Astrocyte (in vitro differentiated cells and primary cell): ENCODE measurements at regions not wholly inside any gene's neighbourhood (a gene's known extent, or its start where the extent isn't known, plus 50 kb on each side); places are given as distances from the start of the nearest gene placed in this dataset.

Experiments
- DNase-seq: peaks from one replicate; pipeline ENCODE4 v3.0.0-alpha.2; 2010; ENCODE audit warnings: low read depth
- FAIRE-seq: peaks from 2 replicates; lab custom pipeline; 2011; peaks lifted over from hg19 to GRCh38; lab: Jason Lieb, UNC
- H2AFZ ChIP-seq: 2 replicates; pipeline ENCODE4 v1.6.0; 2012; ENCODE audit warnings: low read depth, low read length, inconsistent platforms
- H3K27ac ChIP-seq: 2 replicates; pipeline ENCODE4 v1.5.1; 2011; ENCODE audit warnings: low read depth, low read length, inconsistent platforms
- H3K27me3 ChIP-seq: 2 replicates; pipeline ENCODE4 v1.6.0; 2011; ENCODE audit warnings: low read length, inconsistent platforms; ENCODE audit not compliant: insufficient read depth
- H3K36me3 ChIP-seq: 2 replicates; pipeline ENCODE4 v1.5.1; 2011; ENCODE audit warnings: low read length, inconsistent platforms; ENCODE audit not compliant: insufficient read depth
- H3K4me1 ChIP-seq: 2 replicates; pipeline ENCODE4 v1.5.1; 2011; ENCODE audit warnings: low read length, inconsistent platforms; ENCODE audit not compliant: insufficient read depth
- H3K4me2 ChIP-seq: 2 replicates; pipeline ENCODE4 v1.6.0; 2012; ENCODE audit warnings: low read length, inconsistent platforms
- H3K4me3 ChIP-seq: 2 replicates; pipeline ENCODE4 v1.5.1; 2011; ENCODE audit warnings: low read depth, mild to moderate bottlenecking, low read length, inconsistent platforms; ENCODE audit not compliant: insufficient read depth
- H3K79me2 ChIP-seq: 2 replicates; pipeline ENCODE4 v1.6.0; 2012; ENCODE audit warnings: mild to moderate bottlenecking, low read length, inconsistent platforms; ENCODE audit not compliant: insufficient read depth
- H3K9ac ChIP-seq: 2 replicates; pipeline ENCODE4 v1.6.0; 2012; ENCODE audit warnings: mild to moderate bottlenecking, low read length, inconsistent platforms
- H3K9me3 ChIP-seq: 2 replicates; pipeline ENCODE4 v1.5.1; 2012; ENCODE audit warnings: low read depth, mild to moderate bottlenecking, low read length, inconsistent platforms; ENCODE audit not compliant: insufficient read depth
- H4K20me1 ChIP-seq: 2 replicates; pipeline ENCODE4 v1.6.0; 2012; ENCODE audit warnings: low read length, inconsistent platforms; ENCODE audit not compliant: insufficient read depth
- H3K27ac Mint-ChIP-seq: one replicate; pipeline ENCODE4 v1.8.0; 2021; ENCODE audit warnings: mild to moderate bottlenecking, mixed read lengths; ENCODE audit not compliant: unreplicated experiment
- H3K27me3 Mint-ChIP-seq: one replicate; pipeline ENCODE4 v1.8.0; 2021; ENCODE audit warnings: low read depth, mixed read lengths; ENCODE audit not compliant: unreplicated experiment
- H3K36me3 Mint-ChIP-seq: one replicate; pipeline ENCODE4 v1.8.0; 2021; ENCODE audit warnings: low read depth, mixed read lengths; ENCODE audit not compliant: unreplicated experiment
- H3K4me1 Mint-ChIP-seq: one replicate; pipeline ENCODE4 v1.8.0; 2021; ENCODE audit warnings: low read depth, mixed read lengths; ENCODE audit not compliant: unreplicated experiment
- H3K4me3 Mint-ChIP-seq: one replicate; pipeline ENCODE4 v1.8.0; 2021; ENCODE audit warnings: mild to moderate bottlenecking, moderate library complexity, mixed read lengths; ENCODE audit not compliant: unreplicated experiment
- H3K9me3 Mint-ChIP-seq: one replicate; pipeline ENCODE4 v1.8.0; 2021; ENCODE audit warnings: mild to moderate bottlenecking, mixed read lengths; ENCODE audit not compliant: unreplicated experiment
- EZH2 ChIP-seq: IDR thresholded peaks from 2 replicates; pipeline ENCODE4 v1.6.1; 2012; ENCODE audit warnings: mild to moderate bottlenecking, low read length, inconsistent platforms; ENCODE audit not compliant: insufficient read depth
- TF ChIP-seq, protein P1 (sequence below): IDR thresholded peaks from 2 replicates; pipeline ENCODE4 v1.5.1; 2011; ENCODE audit warnings: low read depth, mild to moderate bottlenecking, inconsistent platforms, low read length, moderate library complexity; ENCODE audit not compliant: insufficient read depth

DNA sequence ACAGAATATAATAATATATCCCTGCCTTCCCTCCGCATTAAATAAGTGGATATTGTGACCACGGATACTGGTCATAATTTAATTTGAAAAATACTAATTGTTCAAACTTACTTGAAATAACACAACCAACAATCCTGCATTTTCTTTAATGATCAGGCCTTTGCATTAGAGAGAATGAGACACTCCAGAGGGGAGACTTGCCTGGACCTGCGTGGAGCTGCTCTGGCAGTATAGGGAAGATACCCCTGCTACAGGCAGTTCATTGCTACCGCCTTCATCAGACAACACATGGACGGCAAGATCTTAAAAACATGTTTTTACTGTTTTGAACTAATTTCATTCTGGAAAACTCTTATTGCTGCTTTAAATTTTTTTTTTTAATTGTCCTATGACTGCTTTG is 211.0 kb upstream of the FAR2 start:
- Histone ChIP-seq H4K20me1 (no peaks in the 10 kb centered on the region), H3K4me3 (no peak overlapping the region), H3K27ac (no peak overlapping the region), H3K4me1 (no peaks in the 10 kb centered on the region), H3K9ac (no peak overlapping the region), H3K79me2 (no peaks in the 10 kb centered on the region), H3K4me2 (no peak overlapping the region), H3K9me3 (no peaks in the 10 kb centered on the region), H3K36me3 (no peaks in the 10 kb centered on the region), H2AFZ (no peak overlapping the region), H3K27me3 (no peaks in the 10 kb centered on the region)
- H3K27ac Mint-ChIP-seq = peak overlapping the region; percentile 97
- H3K36me3 Mint-ChIP-seq = no peaks in the 10 kb centered on the region
- no peaks in the 10 kb centered on the region for H3K27me3 Mint-ChIP-seq
- H3K4me1 Mint-ChIP-seq = peaks cover 34% of the 10 kb centered on the region
- H3K4me3 Mint-ChIP-seq = no peak overlapping the region
- no peak for DNase-seq
- FAIRE-seq = no peak
- H3K9me3 Mint-ChIP-seq = peaks cover 2% of the 10 kb centered on the region
- TF ChIP-seq, protein P1, sequence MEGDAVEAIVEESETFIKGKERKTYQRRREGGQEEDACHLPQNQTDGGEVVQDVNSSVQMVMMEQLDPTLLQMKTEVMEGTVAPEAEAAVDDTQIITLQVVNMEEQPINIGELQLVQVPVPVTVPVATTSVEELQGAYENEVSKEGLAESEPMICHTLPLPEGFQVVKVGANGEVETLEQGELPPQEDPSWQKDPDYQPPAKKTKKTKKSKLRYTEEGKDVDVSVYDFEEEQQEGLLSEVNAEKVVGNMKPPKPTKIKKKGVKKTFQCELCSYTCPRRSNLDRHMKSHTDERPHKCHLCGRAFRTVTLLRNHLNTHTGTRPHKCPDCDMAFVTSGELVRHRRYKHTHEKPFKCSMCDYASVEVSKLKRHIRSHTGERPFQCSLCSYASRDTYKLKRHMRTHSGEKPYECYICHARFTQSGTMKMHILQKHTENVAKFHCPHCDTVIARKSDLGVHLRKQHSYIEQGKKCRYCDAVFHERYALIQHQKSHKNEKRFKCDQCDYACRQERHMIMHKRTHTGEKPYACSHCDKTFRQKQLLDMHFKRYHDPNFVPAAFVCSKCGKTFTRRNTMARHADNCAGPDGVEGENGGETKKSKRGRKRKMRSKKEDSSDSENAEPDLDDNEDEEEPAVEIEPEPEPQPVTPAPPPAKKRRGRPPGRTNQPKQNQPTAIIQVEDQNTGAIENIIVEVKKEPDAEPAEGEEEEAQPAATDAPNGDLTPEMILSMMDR = no peak
- no peak for TF ChIP-seq EZH2

DNA sequence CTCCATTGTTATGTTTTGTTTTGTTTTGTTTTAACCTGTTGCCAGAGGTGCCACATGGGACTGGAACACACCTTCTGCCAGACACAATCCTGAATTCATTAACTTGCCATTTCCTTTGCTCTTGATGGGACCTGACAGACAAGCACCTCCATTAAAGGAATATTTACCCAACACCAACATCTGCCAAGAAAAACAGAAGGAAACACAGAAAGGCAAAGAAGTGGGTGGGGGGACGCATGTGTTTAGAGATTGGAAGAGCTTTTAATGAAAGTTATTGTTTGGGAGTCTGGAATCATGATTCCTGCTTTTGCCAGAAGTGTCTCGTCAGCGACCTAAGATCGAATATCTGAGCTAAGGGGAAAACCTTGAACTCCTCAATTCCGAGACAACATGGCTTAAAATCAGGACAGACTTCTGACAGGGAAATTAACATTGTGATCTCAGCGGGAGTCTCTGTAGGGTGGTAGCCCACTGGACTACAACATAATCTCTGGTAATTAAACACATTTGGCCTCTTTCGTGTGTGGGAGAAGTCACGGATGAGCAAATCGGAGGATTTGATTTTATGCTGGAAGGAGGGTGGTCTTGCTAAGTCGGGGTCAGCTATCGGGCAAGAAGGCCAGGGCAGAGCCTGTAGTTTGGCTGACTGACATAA is 210.4 kb upstream of the FAR2 start:
- Histone ChIP-seq H3K27ac (no peak overlapping the region), H3K9me3 (no peaks in the 10 kb centered on the region), H3K27me3 (no peaks in the 10 kb centered on the region), H3K36me3 (no peaks in the 10 kb centered on the region), H4K20me1 (no peaks in the 10 kb centered on the region), H3K79me2 (no peaks in the 10 kb centered on the region), H3K9ac (no peak overlapping the region), H3K4me3 (no peak overlapping the region), H3K4me1 (no peaks in the 10 kb centered on the region), H2AFZ (no peak overlapping the region), H3K4me2 (no peak overlapping the region)
- Mint-ChIP-seq H3K36me3 (no peaks in the 10 kb centered on the region), H3K27ac (peak overlapping the region; percentile 97), H3K9me3 (peaks cover 2% of the 10 kb centered on the region), H3K4me3 (no peak overlapping the region), H3K4me1 (peaks cover 34% of the 10 kb centered on the region), H3K27me3 (no peaks in the 10 kb centered on the region)
- no peak for FAIRE-seq
- TF ChIP-seq, protein P1 = no peak
- no peak for TF ChIP-seq EZH2
- no peak for DNase-seq

DNA sequence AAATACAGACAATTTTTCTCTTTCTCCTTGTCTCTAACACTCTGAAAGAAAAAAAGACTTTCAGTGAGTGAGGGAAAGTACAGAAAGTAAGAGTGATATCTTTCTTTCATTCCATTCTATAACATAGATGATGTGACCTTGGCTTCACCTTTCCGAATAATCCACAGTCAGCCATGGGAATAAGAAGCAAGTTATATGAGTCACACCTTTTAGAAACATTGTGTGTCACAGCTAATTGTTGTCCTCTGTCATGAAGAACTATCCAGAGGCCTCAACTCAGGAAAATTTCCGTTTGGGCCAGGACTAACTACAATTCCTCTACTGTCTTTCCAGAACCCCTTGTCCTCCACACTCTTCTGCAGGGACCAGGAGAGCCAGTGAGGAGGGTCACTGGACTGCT is 209.7 kb upstream of the FAR2 start:
- Histone ChIP-seq H4K20me1 (no peaks in the 10 kb centered on the region), H3K4me2 (no peak overlapping the region), H3K27me3 (no peaks in the 10 kb centered on the region), H3K9ac (no peak overlapping the region), H2AFZ (no peak overlapping the region), H3K27ac (no peak overlapping the region), H3K36me3 (no peaks in the 10 kb centered on the region), H3K4me3 (no peak overlapping the region), H3K4me1 (no peaks in the 10 kb centered on the region), H3K79me2 (no peaks in the 10 kb centered on the region), H3K9me3 (no peaks in the 10 kb centered on the region)
- Mint-ChIP-seq H3K4me3 (no peak overlapping the region), H3K27ac (peak overlapping the region; percentile 97), H3K27me3 (no peaks in the 10 kb centered on the region), H3K4me1 (peaks cover 34% of the 10 kb centered on the region), H3K36me3 (no peaks in the 10 kb centered on the region), H3K9me3 (peaks cover 2% of the 10 kb centered on the region)
- no peak for TF ChIP-seq EZH2
- TF ChIP-seq, protein P1 = no peak
- FAIRE-seq (no peak), DNase-seq (peak; percentile 52)
